Femur (tissue), 1 donor: ENCODE measurements at regions not wholly inside any gene's neighbourhood (a gene's known extent, or its start where the extent isn't known, plus 50 kb on each side); places are given as distances from the start of the nearest gene placed in this dataset.

Experiments used
- DNase-seq: peaks from one replicate; pipeline ENCODE4 v3.0.0-alpha.2; 2017

- DNase-seq, result no peak
Observed at GRCh38 chr12:105761075-105761474, 377.7 kb downstream of the NUAK1 start.

GRCh38 chr12:105764216-105764835 is 374.4 kb downstream of the NUAK1 start:
- DNase-seq, result no peak

DNA sequence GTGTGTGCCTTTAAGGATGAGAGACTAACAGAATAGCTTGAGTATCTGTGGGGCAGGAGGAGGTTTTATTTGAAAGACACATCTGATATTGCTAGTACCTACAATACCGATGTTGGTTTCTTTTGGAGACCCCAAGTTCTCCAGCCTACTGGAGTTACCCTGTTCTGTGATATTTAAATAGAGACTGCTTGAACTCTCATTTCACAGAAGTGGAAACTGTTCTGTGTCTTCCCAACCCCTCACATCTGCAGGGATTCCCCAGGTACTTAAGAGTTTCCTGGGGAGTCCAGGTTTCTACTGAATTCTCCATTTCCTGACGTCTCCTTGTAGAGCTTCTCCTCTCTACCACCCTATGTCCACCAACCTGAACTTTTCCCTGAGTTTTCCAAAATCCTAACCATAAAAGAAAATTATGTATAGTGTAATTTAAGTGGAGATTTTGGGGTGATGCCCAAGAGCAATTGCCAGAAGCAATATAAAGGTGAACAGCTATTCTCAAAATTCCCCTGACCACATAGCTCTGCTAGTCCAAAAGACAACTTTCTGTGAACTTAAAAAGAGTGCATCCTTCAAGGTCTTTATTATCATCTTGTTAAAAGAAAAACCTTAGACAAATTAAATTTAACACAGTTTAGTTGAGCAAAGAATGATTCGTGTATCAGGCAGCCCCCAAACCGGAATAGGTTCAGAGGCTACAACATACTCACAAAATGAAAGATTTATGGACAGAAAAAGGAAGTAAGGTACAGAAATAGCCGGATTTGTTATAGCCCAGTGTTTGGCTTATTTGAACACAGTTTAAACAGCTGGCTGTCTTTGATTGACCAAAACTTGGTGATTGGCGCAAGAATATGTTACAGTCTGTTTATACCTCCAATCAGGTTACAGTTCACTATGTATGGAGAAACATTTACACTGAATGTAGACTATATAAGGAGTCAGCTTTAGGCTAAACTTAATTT is 373.4 kb downstream of the NUAK1 start:
- DNase-seq, result no peak

GRCh38 chr12:105766029-105766428 is 372.7 kb downstream of the NUAK1 start:
- no peak for DNase-seq

GRCh38 chr12:105769486-105769885 is 369.3 kb downstream of the NUAK1 start:
- no peak for DNase-seq

- no peak for DNase-seq
Observed at GRCh38 chr12:105773471-105773870, 365.3 kb downstream of the NUAK1 start.

DNA sequence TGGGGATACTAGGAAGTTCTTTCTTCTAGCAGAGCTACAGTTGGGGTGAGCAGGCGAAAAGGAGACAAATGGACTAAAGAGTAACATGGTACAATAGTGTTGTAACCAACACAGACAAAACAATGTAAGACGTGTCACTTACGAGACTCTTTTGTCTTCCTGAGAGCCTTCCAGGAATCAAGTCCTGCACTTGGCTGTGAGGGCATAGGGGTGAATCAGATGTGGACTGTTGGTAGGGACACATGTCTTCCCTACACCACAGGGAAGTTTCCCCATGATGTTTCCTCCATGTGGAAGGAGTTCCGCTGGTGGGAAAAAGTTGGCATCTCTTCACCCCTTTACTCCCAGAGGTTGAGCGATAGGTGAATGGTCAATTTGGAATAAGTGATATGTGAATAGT is 364.7 kb downstream of the NUAK1 start:
- DNase-seq, result no peak

- no peak for DNase-seq
Observed at GRCh38 chr12:105775343-105775742, 363.4 kb downstream of the NUAK1 start.

DNA sequence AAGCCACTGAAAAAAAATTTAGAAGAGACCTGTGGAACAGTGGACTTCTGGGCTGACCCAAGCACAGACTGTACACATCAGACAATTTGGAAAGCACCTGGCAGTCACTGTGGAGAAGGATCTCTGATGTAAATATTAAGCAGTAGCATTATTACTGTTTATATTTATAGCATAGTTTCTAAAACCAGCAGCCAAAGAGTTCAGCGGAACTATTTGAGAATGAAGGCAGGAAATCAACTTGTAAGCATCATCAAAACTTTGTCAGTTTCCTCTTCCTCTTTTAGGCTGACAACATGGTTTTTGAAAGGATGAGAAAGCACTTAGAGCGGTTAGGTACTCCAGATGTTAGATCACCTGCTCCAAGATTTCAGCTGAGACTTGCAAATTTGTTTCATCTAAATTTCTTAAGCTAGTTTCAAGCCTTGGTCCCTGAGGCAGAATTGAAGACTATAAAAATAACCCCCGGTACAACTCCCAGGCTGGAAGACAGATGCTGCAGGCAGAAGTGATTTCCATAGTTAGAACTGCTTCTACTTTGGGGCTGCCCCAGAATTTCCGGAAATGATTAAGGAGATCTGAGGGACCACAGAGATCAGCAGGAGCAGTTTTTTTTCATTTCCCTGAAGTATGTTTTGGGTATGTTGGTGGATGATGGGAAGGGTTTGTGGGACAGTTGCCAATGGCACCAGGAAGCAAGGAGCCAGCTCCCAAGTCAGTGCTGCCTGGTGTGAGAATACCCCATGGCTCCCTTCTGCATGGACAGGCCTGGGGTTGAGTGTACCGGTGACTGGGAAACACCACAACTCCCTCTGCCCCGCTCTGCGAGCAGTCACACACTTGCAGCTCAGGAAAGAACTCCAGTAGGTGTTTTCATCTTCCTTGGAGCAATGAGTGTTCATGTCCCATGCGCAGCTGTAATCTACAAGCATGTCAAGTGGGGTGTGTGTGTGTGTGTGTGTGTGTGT is 354.5 kb downstream of the NUAK1 start:
- no peak for DNase-seq

DNA sequence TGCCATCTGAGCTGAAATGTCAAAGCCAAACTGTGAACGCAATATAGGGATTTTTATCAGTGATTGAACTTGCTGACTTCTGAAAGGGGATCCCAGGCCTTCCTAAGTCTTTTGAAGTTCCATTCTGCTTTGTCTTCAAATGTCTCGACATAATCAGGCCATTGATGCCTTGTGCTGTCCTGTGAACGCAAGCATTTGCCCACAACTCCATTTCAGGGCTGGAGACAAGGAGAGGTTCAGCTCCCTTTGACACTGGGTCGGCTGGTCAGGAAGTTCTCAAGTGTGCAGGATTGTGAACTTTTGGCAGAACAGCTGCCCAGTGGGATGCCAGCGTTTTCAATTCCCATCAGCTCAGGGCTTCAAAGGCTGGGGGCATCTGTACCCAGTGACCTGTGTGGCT is 345.3 kb downstream of the NUAK1 start:
- no peak for DNase-seq

- DNase-seq, result no peak
Observed at GRCh38 chr12:105798256-105798845, 340.4 kb downstream of the NUAK1 start.

DNA sequence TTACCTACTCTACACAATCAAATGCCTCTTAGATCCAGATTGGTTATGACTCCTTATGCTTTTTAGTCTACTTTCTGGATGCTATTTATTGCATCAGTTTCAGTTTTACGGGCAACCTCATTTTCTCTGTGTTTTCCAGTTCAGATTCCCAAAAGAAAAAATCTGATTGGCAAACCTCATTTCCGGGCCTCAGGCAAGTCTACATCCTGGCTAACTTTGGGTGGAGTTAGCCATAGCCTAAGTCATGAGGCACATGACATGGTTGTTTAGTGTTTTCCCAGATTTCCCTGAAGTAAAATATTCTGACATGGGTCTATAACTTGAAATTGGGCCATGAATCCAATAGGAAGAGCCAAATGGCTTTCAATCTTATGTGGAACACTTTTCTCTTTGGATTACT is 339.7 kb downstream of the NUAK1 start:
- DNase-seq, result no peak

- DNase-seq, result no peak
Observed at GRCh38 chr12:105801351-105801750, 337.4 kb downstream of the NUAK1 start.

- no peak for DNase-seq
Observed at GRCh38 chr12:105803292-105803691, 335.5 kb downstream of the NUAK1 start.

- DNase-seq, result no peak
Observed at GRCh38 chr12:105804591-105805265, 334.0 kb downstream of the NUAK1 start.

GRCh38 chr12:105805730-105806399 is 332.9 kb downstream of the NUAK1 start:
- DNase-seq, result peak; percentile 72

- no peak for DNase-seq
Observed at GRCh38 chr12:105806400-105806770, 332.4 kb downstream of the NUAK1 start.

- no peak for DNase-seq
Observed at GRCh38 chr12:105812366-105812765, 326.4 kb downstream of the NUAK1 start.

DNA sequence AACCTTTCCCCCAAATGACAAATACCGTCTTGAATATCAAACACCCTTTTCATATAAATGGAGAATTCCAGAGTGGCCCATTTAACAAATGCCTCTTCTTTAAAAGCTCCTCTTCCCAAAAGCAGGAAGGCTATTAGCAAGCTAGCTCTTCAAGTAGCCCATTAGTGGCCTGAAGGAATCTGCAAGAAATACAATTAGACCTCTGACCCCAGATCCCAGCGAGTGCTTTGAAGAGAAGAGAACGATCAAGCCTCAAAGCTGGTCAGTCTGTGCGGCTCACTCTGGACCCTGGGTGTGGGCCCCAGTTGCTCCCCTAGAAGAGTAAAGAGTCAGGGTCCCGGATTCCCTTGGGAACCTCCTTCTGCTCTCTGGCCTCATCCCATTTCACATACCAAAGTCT is 325.6 kb downstream of the NUAK1 start:
- DNase-seq, result no peak

DNA sequence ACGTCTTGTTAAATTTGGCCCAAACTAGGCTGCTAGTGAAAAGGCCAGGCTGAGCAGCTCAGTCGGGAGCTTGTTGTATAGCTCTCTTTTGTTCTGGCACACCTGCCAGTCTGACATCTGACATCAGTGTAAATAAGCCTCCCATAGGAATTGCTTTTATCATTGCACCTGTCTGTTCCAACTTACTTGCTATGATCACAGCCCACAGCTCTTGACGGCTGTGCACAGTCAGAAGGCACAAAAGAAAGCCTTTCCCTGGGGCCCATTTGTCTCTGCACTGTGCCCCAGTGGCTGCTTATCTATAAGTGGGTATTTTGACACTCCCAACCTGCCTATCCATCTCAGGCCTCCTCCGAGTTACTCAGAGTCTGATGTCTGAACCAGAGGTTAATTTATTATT is 324.5 kb downstream of the NUAK1 start:
- DNase-seq, result no peak

DNA sequence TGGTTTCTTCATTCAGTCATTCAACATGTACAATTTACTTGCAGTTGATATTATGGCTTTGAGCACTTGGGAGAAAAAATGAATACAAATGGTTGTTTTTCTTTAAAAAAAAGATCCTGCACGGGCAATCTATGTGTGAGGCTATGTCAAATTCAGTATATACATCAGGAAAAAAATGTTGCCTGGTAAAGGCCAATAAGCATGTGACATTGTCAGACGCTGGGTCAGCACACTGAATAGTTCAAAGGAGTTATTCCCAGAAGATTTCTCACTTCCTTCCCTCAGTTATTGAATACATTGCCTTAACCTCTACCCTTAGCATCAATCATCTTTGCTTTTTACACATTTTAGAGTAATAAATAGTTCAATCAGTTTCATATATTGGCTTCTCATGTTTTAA is 319.2 kb downstream of the NUAK1 start:
- DNase-seq, result no peak
